ENCODE measurements at regions not wholly inside any gene's neighbourhood (a gene's known extent, or its start where the extent isn't known, plus 50 kb on each side); places are given as distances from the start of the nearest gene placed in this dataset.

DNA sequence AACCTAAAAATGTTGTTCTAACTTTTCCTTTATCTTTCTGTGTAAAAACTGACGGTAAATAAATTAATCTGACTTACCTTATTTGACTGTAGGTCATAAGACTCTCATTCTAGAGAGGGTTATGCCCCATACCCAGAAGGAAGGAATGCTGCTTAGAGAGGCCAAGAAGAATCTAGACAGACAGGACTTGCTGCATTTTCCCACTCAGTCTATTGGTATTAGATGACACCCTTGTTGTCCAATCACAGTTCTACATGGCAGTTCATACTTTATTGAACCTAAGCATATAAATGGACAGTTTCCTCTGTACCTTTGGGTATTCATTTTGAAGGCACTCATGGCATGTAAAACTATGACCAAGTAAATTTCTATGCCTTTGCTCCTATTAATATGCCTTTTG is 359.6 kb upstream of the ID4 start:
- TF ChIP-seq CTCF (IDR thresholded peaks at IDR 0.05; ENCODE audit: extremely low read depth, missing control alignments), result no peak
- DNase-seq (ENCODE audit: low spot score), result no peak

- TF ChIP-seq CTCF (IDR thresholded peaks at IDR 0.05; ENCODE audit: extremely low read depth, missing control alignments), result no peak
- DNase-seq (ENCODE audit: low spot score), result no peak
Measured at GRCh38 chr6:19478273-19478672, 358.9 kb upstream of the ID4 start.

GRCh38 chr6:19478992-19479391 is 358.2 kb upstream of the ID4 start:
- TF ChIP-seq CTCF (IDR thresholded peaks at IDR 0.05; ENCODE audit: extremely low read depth, missing control alignments), result no peak
- DNase-seq (ENCODE audit: low spot score), result no peak

DNA sequence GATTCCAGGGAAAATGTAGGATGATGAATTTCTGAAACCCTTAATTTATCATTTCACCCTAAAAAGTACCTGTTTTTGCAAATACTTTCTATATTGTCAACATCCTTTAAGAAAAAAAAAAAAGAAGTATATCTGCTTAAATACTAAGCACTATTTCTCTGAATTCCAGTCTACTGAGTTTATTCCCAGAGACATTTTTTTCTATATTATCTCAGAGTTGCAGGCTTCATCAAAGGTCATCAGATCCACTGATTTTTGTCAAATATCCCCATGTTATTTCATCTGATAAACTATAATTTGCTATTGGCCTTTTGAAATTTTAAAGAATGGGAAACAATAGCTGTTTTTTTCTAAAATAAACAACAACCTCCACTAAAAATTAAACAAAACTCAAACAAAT is 357.6 kb upstream of the ID4 start:
- DNase-seq (ENCODE audit: low spot score), result no peak
- no peak for TF ChIP-seq CTCF (IDR thresholded peaks at IDR 0.05; ENCODE audit: extremely low read depth, missing control alignments)

GRCh38 chr6:19492636-19493405 is 344.3 kb upstream of the ID4 start:
- no peak for DNase-seq (ENCODE audit: low spot score)

GRCh38 chr6:19501737-19502245 is 335.4 kb upstream of the ID4 start:
- no peak for TF ChIP-seq CTCF (IDR thresholded peaks at IDR 0.05; ENCODE audit: extremely low read depth, missing control alignments)
- no peak for DNase-seq (ENCODE audit: low spot score)

More at GRCh38 chr6:19492636-19493405, 344.3 kb upstream of the ID4 start:
- TF ChIP-seq CTCF (IDR thresholded peaks at IDR 0.05; ENCODE audit: extremely low read depth, missing control alignments), result no peak

DNA sequence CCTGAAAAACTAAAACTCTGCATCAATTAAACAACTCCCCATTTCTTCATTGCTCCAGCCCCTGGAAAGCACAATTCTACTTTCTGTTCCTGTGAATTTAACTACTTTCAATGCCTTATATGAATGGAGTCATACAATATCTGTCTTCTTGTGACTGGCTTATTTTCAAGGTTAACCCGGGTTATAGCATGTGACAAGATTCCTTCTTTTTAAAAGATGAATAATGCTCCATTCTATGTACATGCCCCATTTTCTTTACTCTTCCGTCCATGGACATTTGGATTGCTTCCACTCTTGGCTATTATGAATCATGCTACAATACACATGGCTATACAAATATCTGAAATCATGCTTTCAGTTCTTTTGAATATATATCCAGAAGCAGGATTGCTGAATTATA is 334.9 kb upstream of the ID4 start:
- no peak for TF ChIP-seq CTCF (IDR thresholded peaks at IDR 0.05; ENCODE audit: extremely low read depth, missing control alignments)
- DNase-seq (ENCODE audit: low spot score), result no peak

All from GM20000 (cell line).